Right forelimb (tissue), 1 donor: ENCODE measurements at regions not wholly inside any gene's neighbourhood (a gene's known extent, or its start where the extent isn't known, plus 50 kb on each side); places are given as distances from the start of the nearest gene placed in this dataset.
"Not testable (repeated sequence)": the region's sequence is repeated elsewhere in the genome, so short reads cannot be mapped to it uniquely, and the experiment has no call there.

Experiments used
- DNase-seq: peaks from one replicate; pipeline ENCODE4 v3.0.0-alpha.2; 2018

GRCh38 chr4:3645711-3646679 lies 113.8 kb upstream of the LRPAP1 start:
- DNase-seq, result no peak

DNA sequence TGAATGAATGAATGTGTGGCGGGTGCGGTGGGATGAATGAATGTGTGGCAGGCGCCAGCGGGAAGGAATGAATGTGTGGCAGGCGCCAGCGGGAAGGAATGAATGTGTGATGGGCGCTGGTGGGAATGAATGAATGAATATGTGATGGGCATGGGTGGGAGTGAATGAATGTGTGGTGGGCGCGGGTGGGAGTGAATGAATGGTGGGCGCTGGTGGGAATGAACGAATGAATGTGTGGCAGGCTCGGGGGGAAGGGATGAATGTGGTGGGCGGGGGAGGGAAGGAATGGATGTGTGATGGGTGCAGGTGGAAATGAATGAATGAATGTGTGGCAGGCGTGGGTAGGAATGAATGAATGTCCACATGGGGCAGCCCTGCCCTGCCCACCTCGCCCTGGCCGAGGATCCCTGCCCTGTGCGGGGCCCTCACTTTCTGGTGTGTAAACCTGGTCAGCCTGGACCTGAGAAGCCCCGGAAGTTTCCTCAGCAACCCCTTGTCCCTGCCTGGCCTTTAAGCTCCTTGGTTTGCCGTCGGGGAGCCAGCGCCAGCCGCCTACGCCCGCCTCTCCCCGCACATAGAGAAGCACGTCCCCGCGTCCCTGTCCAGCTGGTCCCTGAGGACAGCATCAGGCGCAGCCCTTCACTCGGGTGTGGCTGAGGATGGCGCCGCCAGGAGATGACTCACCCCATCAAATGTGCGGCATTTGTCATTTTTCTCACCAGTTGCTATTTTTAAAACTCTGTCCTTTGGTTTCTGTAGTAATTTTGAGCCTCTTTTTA lies 112.8 kb upstream of the LRPAP1 start:
- no peak for DNase-seq

GRCh38 chr4:3643518-3644433 lies 111.6 kb upstream of the LRPAP1 start:
- DNase-seq, result no peak

DNA sequence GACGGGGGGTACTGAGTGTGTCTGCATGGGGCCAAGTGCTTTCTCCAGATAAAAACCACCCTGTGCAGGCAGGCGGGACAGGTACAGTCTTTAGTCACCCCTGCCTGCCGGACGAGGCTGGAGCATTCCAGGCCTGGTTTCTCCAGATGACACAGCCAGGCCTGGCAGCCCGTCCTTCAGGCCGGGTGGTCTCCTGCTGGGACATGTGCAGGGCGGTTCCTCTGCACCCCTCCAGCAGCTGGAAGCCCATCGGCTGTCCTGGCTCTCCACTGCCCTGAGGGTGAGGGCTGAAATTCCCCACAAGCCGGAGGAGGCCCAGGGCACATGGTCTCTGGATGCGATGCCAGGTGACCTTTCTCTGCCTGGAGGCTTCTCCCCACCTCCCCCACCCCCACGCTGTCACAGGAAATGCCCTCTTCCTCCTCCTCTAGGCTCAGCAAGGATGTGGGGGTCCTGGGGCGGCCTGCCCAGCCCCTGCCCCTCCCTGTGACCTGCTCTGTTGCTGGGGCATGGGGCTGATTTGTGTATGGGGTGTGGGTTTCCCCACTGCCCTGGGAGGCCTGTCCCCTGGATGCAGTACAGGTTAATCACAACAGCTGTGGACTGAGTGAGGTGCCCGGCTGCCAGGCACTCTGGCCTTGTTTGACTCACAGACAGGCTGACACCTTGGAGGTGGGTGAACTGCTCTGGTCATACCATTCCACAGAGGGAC lies 110.7 kb upstream of the LRPAP1 start:
- no peak for DNase-seq

- DNase-seq, result no peak
Measured at GRCh38 chr4:3642056-3642630, 109.9 kb upstream of the LRPAP1 start.

DNA sequence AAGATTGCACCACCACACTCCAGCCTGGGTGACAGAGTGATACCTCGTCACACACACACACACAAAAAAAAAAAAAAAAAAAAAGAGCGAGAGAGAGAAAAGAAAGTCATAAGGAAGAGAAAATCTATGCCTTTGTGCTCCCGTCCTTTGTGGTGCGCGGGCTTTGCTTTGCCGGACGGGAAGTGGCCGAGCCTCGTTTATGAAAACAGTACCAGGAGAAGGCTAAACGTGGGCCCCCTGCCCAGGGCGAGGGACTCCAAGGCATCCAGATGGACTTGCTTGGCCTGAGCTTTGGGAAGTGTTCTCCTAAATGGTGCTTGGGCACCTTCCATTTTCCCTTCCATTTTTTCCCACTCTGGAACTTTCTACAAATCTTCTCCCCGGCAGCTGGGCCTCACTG lies 109.3 kb upstream of the LRPAP1 start:
- no peak for DNase-seq

GRCh38 chr4:3640587-3640962 lies 108.4 kb upstream of the LRPAP1 start:
- no peak for DNase-seq

GRCh38 chr4:3639613-3640586 lies 107.7 kb upstream of the LRPAP1 start:
- no peak for DNase-seq

DNA sequence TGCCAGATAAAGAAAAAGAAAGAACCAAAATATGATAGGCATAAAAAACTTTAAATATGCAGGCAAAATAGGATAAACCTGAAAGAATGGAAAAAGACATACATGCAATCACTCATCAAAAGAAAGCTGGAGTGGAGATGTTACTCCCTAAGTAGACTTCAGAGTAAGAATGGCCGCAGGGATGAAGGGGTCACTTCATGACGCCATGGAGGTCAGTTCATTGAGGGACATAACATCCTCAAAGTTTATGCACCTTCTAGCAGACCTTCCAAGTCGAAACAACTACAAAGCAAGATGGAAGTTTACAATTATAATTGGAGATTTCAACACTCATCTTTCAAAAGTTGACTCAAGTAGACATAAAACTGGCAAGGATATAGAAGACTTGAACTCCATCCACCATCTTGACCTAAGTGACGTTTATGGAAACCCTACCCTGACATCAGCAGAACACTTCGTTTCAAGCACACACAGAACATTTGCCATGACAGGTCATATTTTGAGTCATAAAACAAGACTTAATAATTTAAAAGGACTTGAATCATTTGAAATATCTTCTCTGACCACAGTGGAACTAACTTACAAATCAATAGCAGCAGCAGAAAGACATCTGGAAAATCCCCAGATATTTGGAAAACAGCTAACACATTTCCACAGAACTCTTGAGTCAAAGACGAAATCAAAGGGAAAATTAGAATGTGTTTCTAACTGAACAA lies 106.0 kb upstream of the LRPAP1 start:
- no peak for DNase-seq

- no peak for DNase-seq
Measured at GRCh38 chr4:3637326-3638016, 105.2 kb upstream of the LRPAP1 start.

- DNase-seq, result no peak
Measured at GRCh38 chr4:3636646-3637320, 104.6 kb upstream of the LRPAP1 start.

- not testable (repeated sequence) for DNase-seq
Measured at GRCh38 chr4:3636020-3636419, 103.8 kb upstream of the LRPAP1 start.

DNA sequence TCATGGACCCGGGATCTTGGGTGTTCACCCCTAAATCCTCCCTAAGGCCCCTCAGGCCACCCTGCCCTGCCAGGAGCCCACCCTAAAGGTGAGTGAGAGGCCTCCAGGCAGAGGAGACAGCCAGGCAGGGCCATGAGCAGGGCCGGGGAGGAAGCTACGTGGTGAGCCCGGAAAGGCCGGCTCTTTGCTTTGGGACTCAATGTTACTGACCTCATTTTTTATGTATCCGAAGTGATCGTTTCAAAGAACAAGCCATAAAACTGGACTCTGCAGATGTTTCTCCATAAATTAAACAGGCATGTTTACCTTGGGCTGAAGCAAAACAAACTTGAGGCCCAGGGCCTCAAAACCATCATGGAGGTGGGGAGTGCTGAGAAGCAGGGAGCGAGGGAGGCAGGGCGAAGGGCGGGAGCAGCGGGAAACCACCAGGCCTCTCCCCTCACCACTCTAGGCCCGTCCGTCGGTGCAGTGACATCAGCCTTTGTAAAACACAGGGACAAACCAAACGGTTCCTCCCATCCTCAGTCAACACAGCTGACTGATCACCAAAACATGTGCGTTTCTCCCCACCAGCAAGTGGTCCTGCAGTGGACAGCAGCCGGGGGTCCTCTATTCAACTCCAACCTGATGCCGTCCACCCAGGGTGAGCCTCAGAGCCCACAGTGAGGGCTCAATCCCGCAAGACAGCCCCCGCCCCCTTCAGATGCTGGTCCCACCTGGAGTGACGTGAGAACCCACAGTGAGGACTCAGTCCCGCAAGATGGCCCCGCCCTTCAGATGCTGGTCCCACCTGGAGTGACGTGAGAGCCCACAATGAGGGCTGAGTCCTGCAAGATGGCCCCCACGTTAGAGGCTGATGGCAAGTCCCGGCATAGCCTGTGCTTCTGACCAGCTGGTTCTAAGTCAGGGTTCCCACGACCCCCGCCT lies 102.9 kb upstream of the LRPAP1 start:
- DNase-seq, result no peak

- DNase-seq, result no peak
Measured at GRCh38 chr4:3634281-3634857, 102.1 kb upstream of the LRPAP1 start.

DNA sequence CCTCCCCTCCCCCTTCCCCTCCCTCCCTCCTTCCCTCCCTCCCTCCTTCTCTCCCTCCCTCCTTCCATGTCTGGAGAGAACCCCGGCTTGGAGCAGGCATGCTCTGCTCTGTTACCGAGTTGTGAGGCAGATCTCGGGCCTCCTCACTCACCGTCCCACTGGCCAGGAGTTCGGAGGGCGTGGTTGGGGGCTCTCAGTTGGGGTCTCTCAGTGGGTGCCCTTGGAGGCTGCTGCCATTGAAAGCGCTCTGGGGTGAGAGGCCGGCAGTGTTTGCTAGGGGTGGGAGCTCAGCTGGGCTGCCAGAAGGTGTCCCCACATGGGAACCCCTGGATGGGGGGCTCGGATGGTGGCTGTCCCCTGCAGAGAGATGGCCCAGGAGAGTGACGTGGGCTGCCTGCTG lies 101.1 kb upstream of the LRPAP1 start:
- DNase-seq, result not testable (repeated sequence)

DNA sequence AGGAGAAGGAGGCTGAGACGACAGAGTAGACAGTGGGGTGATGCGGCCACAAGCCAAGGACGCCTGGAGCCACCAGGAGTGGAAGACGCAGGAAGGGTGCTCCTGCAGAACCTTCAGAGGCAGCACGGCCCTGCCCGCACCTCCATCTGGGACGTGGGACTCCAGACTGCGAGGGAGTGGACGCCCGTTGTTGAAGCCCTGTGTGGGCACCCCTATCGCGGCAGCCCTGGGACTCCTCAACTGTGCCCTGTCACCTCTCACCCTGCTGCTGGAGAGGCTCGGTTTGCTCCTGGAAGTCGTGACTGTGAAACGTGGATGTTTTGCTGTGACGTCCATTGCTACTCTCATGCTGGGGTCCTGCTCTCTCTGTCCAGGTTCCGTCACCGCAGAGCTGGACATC lies 100.6 kb upstream of the LRPAP1 start:
- DNase-seq, result not testable (repeated sequence)
